VCaP (cell line): ENCODE measurements at regions not wholly inside any gene's neighbourhood (a gene's known extent, or its start where the extent isn't known, plus 50 kb on each side); places are given as distances from the start of the nearest gene placed in this dataset.
"Not testable (repeated sequence)": the region's sequence is repeated elsewhere in the genome, so short reads cannot be mapped to it uniquely, and the experiment has no call there.

Source experiments
- H3K27ac ChIP-seq: fragments of 450-650 bp; 2 replicates; pipeline ENCODE4 v1.5.1; 2017
- TF ChIP-seq, protein P1 (sequence below): fragments of 450-650 bp; conservative IDR thresholded peaks from 2 replicates; pipeline ENCODE4 v1.5.1; 2017; ENCODE audit warnings: mild to moderate bottlenecking, moderate library complexity

DNA sequence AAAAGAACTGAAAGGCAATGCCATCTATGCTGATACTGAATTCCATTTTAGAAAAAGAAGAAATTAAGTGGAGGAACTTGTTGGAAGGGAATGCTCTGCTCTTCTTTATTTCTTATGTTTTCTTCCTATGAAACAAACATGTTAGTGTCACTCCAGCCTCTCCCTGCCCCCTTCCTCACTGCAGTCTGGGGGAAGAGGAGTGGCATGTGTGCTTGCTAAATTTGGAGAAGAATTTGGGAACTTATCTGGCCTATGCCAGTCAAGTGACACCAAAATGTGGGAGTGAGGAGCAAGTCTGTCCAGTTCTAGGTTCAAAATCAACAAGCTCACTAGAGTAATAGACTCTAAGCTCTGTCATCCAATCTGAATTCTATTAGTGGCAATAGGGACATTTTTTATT is 214.6 kb downstream of the RBM26 start:
- TF ChIP-seq, protein P1, sequence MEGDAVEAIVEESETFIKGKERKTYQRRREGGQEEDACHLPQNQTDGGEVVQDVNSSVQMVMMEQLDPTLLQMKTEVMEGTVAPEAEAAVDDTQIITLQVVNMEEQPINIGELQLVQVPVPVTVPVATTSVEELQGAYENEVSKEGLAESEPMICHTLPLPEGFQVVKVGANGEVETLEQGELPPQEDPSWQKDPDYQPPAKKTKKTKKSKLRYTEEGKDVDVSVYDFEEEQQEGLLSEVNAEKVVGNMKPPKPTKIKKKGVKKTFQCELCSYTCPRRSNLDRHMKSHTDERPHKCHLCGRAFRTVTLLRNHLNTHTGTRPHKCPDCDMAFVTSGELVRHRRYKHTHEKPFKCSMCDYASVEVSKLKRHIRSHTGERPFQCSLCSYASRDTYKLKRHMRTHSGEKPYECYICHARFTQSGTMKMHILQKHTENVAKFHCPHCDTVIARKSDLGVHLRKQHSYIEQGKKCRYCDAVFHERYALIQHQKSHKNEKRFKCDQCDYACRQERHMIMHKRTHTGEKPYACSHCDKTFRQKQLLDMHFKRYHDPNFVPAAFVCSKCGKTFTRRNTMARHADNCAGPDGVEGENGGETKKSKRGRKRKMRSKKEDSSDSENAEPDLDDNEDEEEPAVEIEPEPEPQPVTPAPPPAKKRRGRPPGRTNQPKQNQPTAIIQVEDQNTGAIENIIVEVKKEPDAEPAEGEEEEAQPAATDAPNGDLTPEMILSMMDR: no peak
- H3K27ac ChIP-seq: no peak overlapping the region

DNA sequence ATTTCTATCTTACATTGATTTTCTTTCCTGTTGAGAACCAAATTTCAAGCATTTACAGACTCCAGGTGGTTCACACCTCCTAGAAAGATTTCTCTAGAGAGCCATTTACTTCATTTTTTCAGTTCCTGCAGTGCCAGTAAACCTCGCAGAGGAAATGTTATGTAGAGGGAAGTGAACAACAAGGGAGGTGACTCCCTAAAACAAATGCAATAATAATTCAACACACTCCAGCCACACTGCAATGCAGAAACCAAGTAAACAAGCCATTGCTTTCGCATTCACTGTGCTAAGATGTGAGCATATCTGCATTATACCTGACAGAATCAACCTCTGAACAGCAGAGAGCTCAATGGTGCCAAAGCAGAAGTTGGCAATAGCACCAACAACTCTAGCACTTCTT is 215.1 kb downstream of the RBM26 start:
- no peak overlapping the region for H3K27ac ChIP-seq
- TF ChIP-seq, protein P1: no peak

DNA sequence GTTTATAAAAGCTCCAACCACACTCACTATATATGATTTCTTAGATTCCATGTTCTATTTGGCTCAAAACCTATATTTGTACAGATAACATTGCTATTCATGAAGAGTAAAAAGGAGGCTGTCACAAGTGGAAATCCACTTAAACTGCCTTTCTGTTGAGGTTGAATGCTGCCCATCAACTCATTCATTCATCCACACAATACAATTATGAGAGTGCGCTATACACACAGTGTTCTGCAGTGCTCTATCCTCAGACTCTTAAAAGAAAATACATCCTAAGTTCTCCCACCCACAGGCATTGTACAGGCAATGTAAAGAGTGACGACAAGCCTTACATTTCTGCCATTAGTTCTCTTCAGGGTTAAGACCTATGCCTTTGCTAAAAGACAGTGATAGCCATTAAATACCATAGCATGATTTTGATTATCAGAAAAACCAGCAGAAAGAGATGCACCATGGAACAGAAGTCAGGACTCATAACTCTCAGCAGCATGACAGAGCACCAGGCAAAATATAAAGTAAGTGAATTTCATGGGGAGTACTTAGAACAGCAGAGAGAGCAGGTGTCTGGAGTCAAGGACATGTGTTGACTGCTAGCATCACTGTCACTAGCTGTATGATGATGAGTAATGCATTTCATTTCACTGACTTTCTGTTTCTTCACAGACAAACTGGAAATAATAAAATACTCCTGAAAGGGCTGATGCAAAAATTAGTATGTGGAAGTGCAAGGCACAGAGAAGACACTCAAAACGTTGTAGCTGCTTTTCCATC is 218.0 kb downstream of the RBM26 start:
- TF ChIP-seq, protein P1: no peak
- no peak overlapping the region for H3K27ac ChIP-seq

DNA sequence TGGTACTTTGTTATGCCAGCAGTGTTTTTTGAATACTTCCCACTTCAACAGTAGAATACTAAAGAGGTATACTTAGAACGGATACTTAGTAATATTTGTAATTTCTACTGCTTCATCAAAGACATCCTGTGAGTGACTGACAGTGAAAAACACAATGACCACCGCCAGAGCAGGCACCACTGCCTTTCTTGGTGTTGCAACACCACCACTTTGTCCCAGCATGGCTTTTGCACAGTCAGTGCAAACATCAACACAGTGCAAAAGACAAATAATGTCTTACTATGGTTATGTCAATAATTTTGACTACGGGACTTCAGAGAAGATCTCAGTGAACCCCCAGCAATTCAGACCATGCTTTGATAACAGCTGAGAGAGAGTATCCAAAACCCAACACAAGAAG is 220.5 kb downstream of the RBM26 start:
- H3K27ac ChIP-seq: no peak overlapping the region
- TF ChIP-seq, protein P1: no peak

DNA sequence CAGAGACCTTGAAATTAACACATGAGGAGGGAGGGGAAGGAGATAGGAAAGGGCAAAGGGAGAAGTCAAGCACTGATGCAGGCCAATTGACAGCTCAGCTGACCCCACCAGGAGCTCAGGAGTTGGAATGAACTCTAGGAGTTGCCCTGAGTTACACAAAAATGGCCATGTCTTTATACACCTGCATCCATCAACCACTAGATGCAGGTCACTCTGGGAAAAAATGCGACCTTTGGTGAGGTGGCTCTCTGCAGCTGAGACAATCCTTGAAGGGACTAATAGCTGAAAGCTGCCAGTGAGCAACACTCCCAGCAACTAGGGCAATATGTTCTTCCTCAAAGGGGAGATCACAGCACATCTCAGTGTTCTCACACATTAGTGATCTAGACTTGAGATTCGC is 222.8 kb downstream of the RBM26 start:
- TF ChIP-seq, protein P1: no peak
- no peak overlapping the region for H3K27ac ChIP-seq

GRCh38 chr13:79173691-79174090 is 232.4 kb downstream of the RBM26 start:
- not testable (repeated sequence) for H3K27ac ChIP-seq

GRCh38 chr13:79172924-79173323 is 233.1 kb downstream of the RBM26 start:
- H3K27ac ChIP-seq: not testable (repeated sequence)

GRCh38 chr13:79171141-79172061 is 234.7 kb downstream of the RBM26 start:
- TF ChIP-seq, protein P1: no peak
- H3K27ac ChIP-seq: no peak overlapping the region
